H1 (cell line): ENCODE measurements at regions not wholly inside any gene's neighbourhood (a gene's known extent, or its start where the extent isn't known, plus 50 kb on each side); places are given as distances from the start of the nearest gene placed in this dataset.
A peak's percentile ranks its signal among the peaks of the same experiment; 100 is the strongest.

Experiments used
- TF ChIP-seq, protein P1 (sequence below): fragments of 300-600 bp; sonication (generic); IDR thresholded peaks from 2 replicates; pipeline ENCODE4 v1.7.1; 2012; ENCODE audit warnings: low read length, moderate library complexity, mild to moderate bottlenecking, inconsistent platforms; ENCODE audit not compliant: insufficient replicate concordance
- TF ChIP-seq, protein P2 (sequence below): IDR thresholded peaks from 2 replicates; pipeline ENCODE4 v1.6.1; 2012; ENCODE audit warnings: inconsistent platforms
- TF ChIP-seq, protein P3 (sequence below): IDR thresholded peaks from 2 replicates; pipeline ENCODE4 v1.6.1; 2012; ENCODE audit warnings: inconsistent platforms

DNA sequence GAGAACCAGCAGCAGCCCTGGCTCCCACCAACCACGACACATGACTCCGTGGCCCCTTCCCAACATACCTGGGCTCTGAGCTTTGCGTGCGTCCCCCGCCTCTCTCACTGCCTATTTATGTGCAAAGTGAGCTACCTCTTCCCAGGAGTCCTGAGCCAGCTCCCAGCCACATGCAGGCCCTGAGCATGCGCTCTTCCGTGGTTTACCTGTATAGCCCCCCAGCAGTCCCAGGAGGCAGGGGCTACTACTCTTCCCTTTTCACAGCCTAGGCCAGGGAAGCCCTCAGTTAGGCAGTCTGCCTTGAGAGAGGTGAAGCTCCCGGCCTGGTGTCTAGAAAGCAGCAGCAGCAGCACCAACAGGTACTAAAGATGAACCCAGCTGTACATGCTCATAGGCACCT is 114.8 kb upstream of the CDYL start (continued):
- TF ChIP-seq, protein P1, sequence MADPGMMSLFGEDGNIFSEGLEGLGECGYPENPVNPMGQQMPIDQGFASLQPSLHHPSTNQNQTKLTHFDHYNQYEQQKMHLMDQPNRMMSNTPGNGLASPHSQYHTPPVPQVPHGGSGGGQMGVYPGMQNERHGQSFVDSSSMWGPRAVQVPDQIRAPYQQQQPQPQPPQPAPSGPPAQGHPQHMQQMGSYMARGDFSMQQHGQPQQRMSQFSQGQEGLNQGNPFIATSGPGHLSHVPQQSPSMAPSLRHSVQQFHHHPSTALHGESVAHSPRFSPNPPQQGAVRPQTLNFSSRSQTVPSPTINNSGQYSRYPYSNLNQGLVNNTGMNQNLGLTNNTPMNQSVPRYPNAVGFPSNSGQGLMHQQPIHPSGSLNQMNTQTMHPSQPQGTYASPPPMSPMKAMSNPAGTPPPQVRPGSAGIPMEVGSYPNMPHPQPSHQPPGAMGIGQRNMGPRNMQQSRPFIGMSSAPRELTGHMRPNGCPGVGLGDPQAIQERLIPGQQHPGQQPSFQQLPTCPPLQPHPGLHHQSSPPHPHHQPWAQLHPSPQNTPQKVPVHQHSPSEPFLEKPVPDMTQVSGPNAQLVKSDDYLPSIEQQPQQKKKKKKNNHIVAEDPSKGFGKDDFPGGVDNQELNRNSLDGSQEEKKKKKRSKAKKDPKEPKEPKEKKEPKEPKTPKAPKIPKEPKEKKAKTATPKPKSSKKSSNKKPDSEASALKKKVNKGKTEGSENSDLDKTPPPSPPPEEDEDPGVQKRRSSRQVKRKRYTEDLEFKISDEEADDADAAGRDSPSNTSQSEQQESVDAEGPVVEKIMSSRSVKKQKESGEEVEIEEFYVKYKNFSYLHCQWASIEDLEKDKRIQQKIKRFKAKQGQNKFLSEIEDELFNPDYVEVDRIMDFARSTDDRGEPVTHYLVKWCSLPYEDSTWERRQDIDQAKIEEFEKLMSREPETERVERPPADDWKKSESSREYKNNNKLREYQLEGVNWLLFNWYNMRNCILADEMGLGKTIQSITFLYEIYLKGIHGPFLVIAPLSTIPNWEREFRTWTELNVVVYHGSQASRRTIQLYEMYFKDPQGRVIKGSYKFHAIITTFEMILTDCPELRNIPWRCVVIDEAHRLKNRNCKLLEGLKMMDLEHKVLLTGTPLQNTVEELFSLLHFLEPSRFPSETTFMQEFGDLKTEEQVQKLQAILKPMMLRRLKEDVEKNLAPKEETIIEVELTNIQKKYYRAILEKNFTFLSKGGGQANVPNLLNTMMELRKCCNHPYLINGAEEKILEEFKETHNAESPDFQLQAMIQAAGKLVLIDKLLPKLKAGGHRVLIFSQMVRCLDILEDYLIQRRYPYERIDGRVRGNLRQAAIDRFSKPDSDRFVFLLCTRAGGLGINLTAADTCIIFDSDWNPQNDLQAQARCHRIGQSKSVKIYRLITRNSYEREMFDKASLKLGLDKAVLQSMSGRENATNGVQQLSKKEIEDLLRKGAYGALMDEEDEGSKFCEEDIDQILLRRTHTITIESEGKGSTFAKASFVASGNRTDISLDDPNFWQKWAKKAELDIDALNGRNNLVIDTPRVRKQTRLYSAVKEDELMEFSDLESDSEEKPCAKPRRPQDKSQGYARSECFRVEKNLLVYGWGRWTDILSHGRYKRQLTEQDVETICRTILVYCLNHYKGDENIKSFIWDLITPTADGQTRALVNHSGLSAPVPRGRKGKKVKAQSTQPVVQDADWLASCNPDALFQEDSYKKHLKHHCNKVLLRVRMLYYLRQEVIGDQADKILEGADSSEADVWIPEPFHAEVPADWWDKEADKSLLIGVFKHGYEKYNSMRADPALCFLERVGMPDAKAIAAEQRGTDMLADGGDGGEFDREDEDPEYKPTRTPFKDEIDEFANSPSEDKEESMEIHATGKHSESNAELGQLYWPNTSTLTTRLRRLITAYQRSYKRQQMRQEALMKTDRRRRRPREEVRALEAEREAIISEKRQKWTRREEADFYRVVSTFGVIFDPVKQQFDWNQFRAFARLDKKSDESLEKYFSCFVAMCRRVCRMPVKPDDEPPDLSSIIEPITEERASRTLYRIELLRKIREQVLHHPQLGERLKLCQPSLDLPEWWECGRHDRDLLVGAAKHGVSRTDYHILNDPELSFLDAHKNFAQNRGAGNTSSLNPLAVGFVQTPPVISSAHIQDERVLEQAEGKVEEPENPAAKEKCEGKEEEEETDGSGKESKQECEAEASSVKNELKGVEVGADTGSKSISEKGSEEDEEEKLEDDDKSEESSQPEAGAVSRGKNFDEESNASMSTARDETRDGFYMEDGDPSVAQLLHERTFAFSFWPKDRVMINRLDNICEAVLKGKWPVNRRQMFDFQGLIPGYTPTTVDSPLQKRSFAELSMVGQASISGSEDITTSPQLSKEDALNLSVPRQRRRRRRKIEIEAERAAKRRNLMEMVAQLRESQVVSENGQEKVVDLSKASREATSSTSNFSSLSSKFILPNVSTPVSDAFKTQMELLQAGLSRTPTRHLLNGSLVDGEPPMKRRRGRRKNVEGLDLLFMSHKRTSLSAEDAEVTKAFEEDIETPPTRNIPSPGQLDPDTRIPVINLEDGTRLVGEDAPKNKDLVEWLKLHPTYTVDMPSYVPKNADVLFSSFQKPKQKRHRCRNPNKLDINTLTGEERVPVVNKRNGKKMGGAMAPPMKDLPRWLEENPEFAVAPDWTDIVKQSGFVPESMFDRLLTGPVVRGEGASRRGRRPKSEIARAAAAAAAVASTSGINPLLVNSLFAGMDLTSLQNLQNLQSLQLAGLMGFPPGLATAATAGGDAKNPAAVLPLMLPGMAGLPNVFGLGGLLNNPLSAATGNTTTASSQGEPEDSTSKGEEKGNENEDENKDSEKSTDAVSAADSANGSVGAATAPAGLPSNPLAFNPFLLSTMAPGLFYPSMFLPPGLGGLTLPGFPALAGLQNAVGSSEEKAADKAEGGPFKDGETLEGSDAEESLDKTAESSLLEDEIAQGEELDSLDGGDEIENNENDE: no peak
- TF ChIP-seq, protein P2, sequence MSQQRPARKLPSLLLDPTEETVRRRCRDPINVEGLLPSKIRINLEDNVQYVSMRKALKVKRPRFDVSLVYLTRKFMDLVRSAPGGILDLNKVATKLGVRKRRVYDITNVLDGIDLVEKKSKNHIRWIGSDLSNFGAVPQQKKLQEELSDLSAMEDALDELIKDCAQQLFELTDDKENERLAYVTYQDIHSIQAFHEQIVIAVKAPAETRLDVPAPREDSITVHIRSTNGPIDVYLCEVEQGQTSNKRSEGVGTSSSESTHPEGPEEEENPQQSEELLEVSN: peak; percentile 49; the same call in 1 of the 2 replicates
- TF ChIP-seq, protein P3, sequence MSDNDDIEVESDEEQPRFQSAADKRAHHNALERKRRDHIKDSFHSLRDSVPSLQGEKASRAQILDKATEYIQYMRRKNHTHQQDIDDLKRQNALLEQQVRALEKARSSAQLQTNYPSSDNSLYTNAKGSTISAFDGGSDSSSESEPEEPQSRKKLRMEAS: peak; percentile 66
